ENCODE measurements at regions not wholly inside any gene's neighbourhood (a gene's known extent, or its start where the extent isn't known, plus 50 kb on each side); places are given as distances from the start of the nearest gene placed in this dataset.

DNA sequence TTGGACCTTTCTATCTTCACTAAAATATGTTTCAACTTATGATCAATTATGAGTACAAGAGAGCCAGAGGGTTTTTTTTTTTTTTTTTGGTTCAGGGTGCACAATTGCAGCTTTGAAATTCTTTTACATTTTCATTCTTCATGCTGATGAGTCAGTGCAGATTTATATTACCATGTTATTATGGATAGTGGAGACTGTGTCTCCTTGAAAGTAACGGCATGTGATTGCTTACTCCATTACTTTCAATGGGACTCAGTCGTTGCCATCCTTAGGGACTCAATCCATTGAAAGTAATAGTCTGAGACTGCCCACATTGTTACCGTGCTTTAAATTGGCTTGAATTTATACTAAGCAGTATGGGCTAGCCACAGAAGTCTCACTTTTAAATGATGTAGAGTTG is 286.5 kb upstream of the FANCL start:
- POLR2A ChIA-PET (ENCODE audit: partially characterized antibody), result no interaction called here
- intact Hi-C loops (cut with micrococcal nuclease), result no loop called here
- Mint-ChIP-seq H3K4me3 (no peak overlapping the region), H3K27ac (no peak overlapping the region), H3K36me3 (no peaks in the 10 kb centered on the region), H3K27me3 (no peaks in the 10 kb centered on the region), H3K4me1 (peaks cover 0 to 1% (median 0%) of the 10 kb centered on the region in 4 donors), H3K9me3 (no peaks in the 10 kb centered on the region)
- Histone ChIP-seq H3K27me3 (ENCODE audit: insufficient read depth, low read length) (no peaks in the 10 kb centered on the region), H3K9me3 (ENCODE audit: control insufficient read depth in 1 of 2, low read length in 2 of 2) (no peaks in the 10 kb centered on the region), H3K36me3 (ENCODE audit: insufficient read depth, low read length) (no peaks in the 10 kb centered on the region), H3K27ac (ENCODE audit: low read depth, low read length) (no peak overlapping the region), H3K4me3 (ENCODE audit: low read length in 2 of 2) (no peak overlapping the region), H3K4me1 (ENCODE audit: insufficient read depth, low read length) (no peaks in the 10 kb centered on the region)
- CTCF ChIA-PET (ENCODE audit: partially characterized antibody), result no interaction called here
- no peak for DNase-seq

DNA sequence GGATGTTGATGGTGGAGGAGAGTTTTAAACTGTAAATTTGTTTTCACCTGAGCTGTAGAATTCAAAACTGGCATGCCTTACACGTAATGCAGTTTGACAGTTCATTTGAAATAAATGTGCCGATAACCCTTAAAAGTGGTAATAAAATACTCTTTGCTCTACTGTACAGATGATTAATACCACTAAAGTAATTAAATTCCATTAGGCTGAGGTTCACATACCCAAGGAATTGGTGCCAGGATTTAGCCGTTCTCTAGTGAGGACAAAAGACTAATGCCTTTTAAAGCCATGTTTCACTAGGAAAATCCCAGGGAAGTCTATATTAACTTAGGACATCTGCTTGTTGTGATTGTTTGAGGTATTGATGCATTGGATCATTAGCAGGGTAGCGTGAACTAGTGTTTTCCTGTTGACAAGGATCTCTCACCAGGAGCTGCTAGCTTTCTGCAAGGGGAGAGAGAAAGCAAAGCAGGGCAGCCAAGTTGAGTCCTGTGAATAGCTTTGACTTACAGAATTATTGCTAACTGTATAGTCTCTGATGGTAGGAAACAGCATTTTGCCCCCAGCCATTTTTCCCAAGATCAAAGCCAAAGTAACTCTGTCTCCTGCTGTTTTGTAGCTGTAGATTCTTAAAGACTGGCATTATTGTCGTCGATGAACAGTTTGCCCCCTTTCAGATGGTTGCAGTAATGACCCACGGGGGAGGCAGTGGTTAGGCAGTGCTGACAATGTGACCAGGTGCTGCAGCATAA is 280.9 kb upstream of the FANCL start:
- intact Hi-C loops (cut with micrococcal nuclease), result no loop called here
- H3K4me1 Mint-ChIP-seq, result no peaks in the 10 kb centered on the region
- Histone ChIP-seq H3K9me3 (ENCODE audit: control insufficient read depth in 1 of 2, low read length in 2 of 2) (no peaks in the 10 kb centered on the region), H3K36me3 (ENCODE audit: insufficient read depth, low read length) (no peaks in the 10 kb centered on the region), H3K4me1 (ENCODE audit: insufficient read depth, low read length) (no peaks in the 10 kb centered on the region), H3K4me3 (ENCODE audit: low read length in 2 of 2) (no peak overlapping the region), H3K27ac (ENCODE audit: low read depth, low read length) (no peak overlapping the region), H3K27me3 (ENCODE audit: insufficient read depth, low read length) (no peaks in the 10 kb centered on the region)
- ChIA-PET CTCF (ENCODE audit: partially characterized antibody) (no interaction called here), POLR2A (ENCODE audit: partially characterized antibody) (no interaction called here)
- no peak overlapping the region for H3K27ac Mint-ChIP-seq
- no peaks in the 10 kb centered on the region for H3K27me3 Mint-ChIP-seq
- peaks cover 0 to 1% (median 0%) of the 10 kb centered on the region in 8 donors for H3K9me3 Mint-ChIP-seq
- no peak overlapping the region for H3K4me3 Mint-ChIP-seq
- no peak for DNase-seq
- no peaks in the 10 kb centered on the region for H3K36me3 Mint-ChIP-seq

DNA sequence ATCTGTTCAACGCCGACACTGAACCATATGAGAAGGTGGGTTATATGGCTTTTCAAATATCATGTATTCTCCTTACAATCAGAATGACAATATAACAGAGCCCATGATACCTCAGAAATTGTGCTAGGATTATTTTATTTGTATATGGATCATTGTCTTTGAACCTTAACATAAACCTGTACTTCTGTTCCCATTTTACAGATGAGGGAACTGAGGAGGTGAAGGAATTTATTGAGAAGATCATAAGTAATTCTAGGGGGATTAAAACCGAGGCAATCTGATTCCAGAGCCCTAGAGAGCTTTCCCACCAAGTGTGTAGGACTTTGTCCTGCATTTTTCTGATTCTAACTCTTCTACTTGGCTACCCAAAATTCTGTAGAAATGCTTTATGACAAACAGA is 279.8 kb upstream of the FANCL start:
- Histone ChIP-seq H3K4me1 (ENCODE audit: insufficient read depth, low read length) (no peaks in the 10 kb centered on the region), H3K4me3 (ENCODE audit: low read length in 2 of 2) (no peak overlapping the region), H3K27ac (ENCODE audit: low read depth, low read length) (no peak overlapping the region), H3K36me3 (ENCODE audit: insufficient read depth, low read length) (no peaks in the 10 kb centered on the region), H3K27me3 (ENCODE audit: insufficient read depth, low read length) (no peaks in the 10 kb centered on the region), H3K9me3 (ENCODE audit: control insufficient read depth in 1 of 2, low read length in 2 of 2) (no peaks in the 10 kb centered on the region)
- H3K9me3 Mint-ChIP-seq, result peaks cover 0 to 1% (median 0%) of the 10 kb centered on the region in 8 donors
- DNase-seq, result no peak
- H3K4me3 Mint-ChIP-seq, result no peak overlapping the region
- ChIA-PET POLR2A (ENCODE audit: partially characterized antibody) (no interaction called here), CTCF (ENCODE audit: partially characterized antibody) (no interaction called here)
- H3K27ac Mint-ChIP-seq, result no peak overlapping the region
- no peaks in the 10 kb centered on the region for H3K36me3 Mint-ChIP-seq
- H3K27me3 Mint-ChIP-seq, result no peaks in the 10 kb centered on the region
- no peaks in the 10 kb centered on the region for H3K4me1 Mint-ChIP-seq
- intact Hi-C loops (cut with micrococcal nuclease), result no loop called here

DNA sequence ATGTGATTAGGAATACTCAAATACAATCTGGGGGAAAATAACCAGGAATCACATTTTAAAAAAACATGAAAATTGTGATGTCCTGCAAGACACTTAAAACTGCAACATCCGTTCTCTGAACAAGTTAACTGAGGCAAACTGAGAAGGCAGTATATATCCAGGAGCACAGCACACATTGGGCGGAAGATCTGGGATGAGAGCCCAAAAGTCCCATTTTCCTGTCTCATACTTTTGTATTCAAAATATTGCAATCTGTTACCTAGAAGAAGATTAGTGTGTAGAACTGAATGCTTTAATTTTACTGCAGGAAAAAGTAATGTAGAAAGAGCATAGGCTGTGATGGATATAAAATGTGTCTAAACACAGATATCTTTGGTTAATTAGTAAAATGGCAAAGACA is 276.8 kb upstream of the FANCL start:
- H3K36me3 Mint-ChIP-seq, result no peaks in the 10 kb centered on the region
- no peak overlapping the region for H3K27ac Mint-ChIP-seq
- H3K9me3 ChIP-seq (ENCODE audit: control insufficient read depth in 1 of 2, low read length in 2 of 2), result no peaks in the 10 kb centered on the region
- H3K4me1 Mint-ChIP-seq, result no peaks in the 10 kb centered on the region
- H3K27me3 ChIP-seq (ENCODE audit: insufficient read depth, low read length), result no peaks in the 10 kb centered on the region
- H3K36me3 ChIP-seq (ENCODE audit: insufficient read depth, low read length), result no peaks in the 10 kb centered on the region
- H3K4me3 ChIP-seq (ENCODE audit: low read length in 2 of 2), result no peak overlapping the region
- no peak overlapping the region for H3K4me3 Mint-ChIP-seq
- DNase-seq, result no peak
- no peaks in the 10 kb centered on the region for H3K27me3 Mint-ChIP-seq
- CTCF ChIA-PET (ENCODE audit: partially characterized antibody), result no interaction called here
- peaks cover 0 to 1% (median 0%) of the 10 kb centered on the region in 8 donors for H3K9me3 Mint-ChIP-seq
- H3K4me1 ChIP-seq (ENCODE audit: insufficient read depth, low read length), result no peaks in the 10 kb centered on the region
- intact Hi-C loops (cut with micrococcal nuclease), result no loop called here
- no peak overlapping the region for H3K27ac ChIP-seq (ENCODE audit: low read depth, low read length)
- POLR2A ChIA-PET (ENCODE audit: partially characterized antibody), result no interaction called here

DNA sequence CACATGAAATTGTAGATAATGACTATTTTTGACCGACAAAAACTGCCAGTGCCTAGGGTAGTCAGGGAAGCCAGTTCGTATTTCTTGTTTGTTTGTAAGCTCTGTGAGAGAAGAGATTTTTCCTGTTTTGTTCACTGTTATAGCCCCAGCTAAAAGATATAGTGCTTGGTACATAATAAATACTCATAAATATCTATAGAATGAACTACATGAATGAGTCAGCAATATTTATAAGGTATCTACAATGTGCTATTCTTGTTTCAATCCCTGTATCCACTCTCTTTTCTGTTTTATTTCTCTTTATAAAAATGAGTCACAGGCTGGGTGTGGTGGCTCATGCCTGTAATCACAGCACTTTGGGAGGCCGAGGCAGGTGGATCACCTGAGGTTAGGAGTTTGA is 275.6 kb upstream of the FANCL start:
- POLR2A ChIA-PET (ENCODE audit: partially characterized antibody), result interaction anchor here (0.6 kb wide), 1 partner anchor 675 kb away, joined by 4 read pairs; no protein-coding TSS in a partner anchor

DNA sequence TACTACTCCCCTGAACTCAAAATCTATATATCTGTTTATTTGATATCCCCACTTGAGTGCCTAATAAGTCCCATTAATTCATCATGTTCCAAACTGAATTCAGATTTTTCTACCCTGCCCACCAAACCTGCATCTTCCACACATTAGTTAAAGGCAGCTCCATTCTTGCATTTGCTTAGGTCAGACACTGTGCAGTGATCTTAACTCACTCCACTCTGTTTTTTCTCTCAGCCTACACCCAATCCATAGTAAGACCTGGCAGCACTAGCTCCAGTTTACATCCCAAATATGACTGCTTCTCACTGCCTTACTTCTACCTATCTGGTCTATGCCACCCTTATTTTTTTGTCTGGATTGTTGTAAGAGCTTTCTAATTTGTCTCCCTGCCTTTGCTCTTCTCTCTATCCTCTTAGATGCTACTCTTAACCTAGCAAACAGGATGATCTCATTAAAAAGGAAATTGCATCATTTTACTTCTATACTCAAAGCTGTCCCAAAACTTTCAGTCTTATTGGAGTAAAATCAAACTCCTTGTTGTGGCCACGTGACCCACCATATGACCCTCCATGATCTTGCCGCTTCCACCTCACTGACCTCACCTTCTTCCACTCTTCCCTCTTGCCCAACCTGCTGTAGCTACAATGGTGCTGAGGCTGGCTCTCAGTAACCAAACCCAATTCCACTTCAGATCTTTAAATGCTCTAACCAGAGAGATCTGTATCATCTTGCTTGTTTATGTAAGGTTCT is 274.9 kb upstream of the FANCL start:
- Histone ChIP-seq H3K4me1 (ENCODE audit: insufficient read depth, low read length) (no peaks in the 10 kb centered on the region), H3K9me3 (ENCODE audit: control insufficient read depth in 1 of 2, low read length in 2 of 2) (no peaks in the 10 kb centered on the region), H3K27ac (ENCODE audit: low read depth, low read length) (no peak overlapping the region), H3K4me3 (ENCODE audit: low read length in 2 of 2) (no peak overlapping the region), H3K36me3 (ENCODE audit: insufficient read depth, low read length) (no peaks in the 10 kb centered on the region), H3K27me3 (ENCODE audit: insufficient read depth, low read length) (no peaks in the 10 kb centered on the region)
- Mint-ChIP-seq H3K4me3 (no peak overlapping the region), H3K4me1 (no peaks in the 10 kb centered on the region), H3K27ac (no peak overlapping the region), H3K36me3 (no peaks in the 10 kb centered on the region), H3K9me3 (no peaks in the 10 kb centered on the region), H3K27me3 (no peaks in the 10 kb centered on the region)
- DNase-seq, result no peak
- CTCF ChIA-PET (ENCODE audit: partially characterized antibody), result no interaction called here
- intact Hi-C loops (cut with micrococcal nuclease), result no loop called here
- POLR2A ChIA-PET (ENCODE audit: partially characterized antibody), result no interaction called here

More for the DNA sequence above, 275.6 kb upstream of the FANCL start:
- H3K27me3 Mint-ChIP-seq, result no peaks in the 10 kb centered on the region
- no peak overlapping the region for H3K4me3 Mint-ChIP-seq
- Histone ChIP-seq H3K27ac (ENCODE audit: low read depth, low read length) (no peak overlapping the region), H3K4me3 (ENCODE audit: low read length in 2 of 2) (no peak overlapping the region), H3K36me3 (ENCODE audit: insufficient read depth, low read length) (no peaks in the 10 kb centered on the region), H3K4me1 (ENCODE audit: insufficient read depth, low read length) (no peaks in the 10 kb centered on the region), H3K27me3 (ENCODE audit: insufficient read depth, low read length) (no peaks in the 10 kb centered on the region), H3K9me3 (ENCODE audit: control insufficient read depth in 1 of 2, low read length in 2 of 2) (no peaks in the 10 kb centered on the region)
- H3K36me3 Mint-ChIP-seq, result no peaks in the 10 kb centered on the region
- no peaks in the 10 kb centered on the region for H3K9me3 Mint-ChIP-seq
- H3K27ac Mint-ChIP-seq, result no peak overlapping the region
- CTCF ChIA-PET (ENCODE audit: partially characterized antibody), result no interaction called here
- H3K4me1 Mint-ChIP-seq, result no peaks in the 10 kb centered on the region
- intact Hi-C loops (cut with micrococcal nuclease), result no loop called here
- DNase-seq, result no peak

DNA sequence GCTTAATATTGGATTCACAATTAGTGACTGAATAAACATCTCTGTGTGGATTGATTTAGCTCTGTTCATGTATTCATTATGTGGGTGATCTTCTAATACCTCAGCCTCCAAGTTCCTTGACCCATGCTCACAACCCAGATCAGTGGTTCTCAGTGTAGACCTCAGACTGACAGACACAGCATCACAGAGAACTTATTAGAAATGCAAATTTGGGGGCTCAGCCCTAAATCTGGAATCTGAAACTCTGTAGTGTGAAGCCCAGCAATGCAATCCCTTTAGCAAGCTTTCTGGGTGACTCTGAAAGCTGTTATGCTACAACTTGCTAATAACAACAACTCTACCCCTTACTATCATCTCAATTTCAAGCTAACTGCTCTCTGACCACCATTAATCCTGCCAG is 273.1 kb upstream of the FANCL start:
- no peak for DNase-seq
- Mint-ChIP-seq H3K4me3 (no peak overlapping the region), H3K27ac (no peak overlapping the region), H3K9me3 (no peaks in the 10 kb centered on the region), H3K27me3 (peaks cover 0 to 3% of the 10 kb centered on the region in 2 donors), H3K36me3 (no peaks in the 10 kb centered on the region), H3K4me1 (no peaks in the 10 kb centered on the region)
- no peak overlapping the region for H3K27ac ChIP-seq (ENCODE audit: low read depth, low read length)
- H3K9me3 ChIP-seq (ENCODE audit: control insufficient read depth in 1 of 2, low read length in 2 of 2), result no peaks in the 10 kb centered on the region
- no peaks in the 10 kb centered on the region for H3K27me3 ChIP-seq (ENCODE audit: insufficient read depth, low read length)
- intact Hi-C loops (cut with micrococcal nuclease), result no loop called here
- no peaks in the 10 kb centered on the region for H3K36me3 ChIP-seq (ENCODE audit: insufficient read depth, low read length)
- CTCF ChIA-PET (ENCODE audit: partially characterized antibody), result no interaction called here
- POLR2A ChIA-PET (ENCODE audit: partially characterized antibody), result no interaction called here
- no peak overlapping the region for H3K4me3 ChIP-seq (ENCODE audit: low read length in 2 of 2)
- H3K4me1 ChIP-seq (ENCODE audit: insufficient read depth, low read length), result no peaks in the 10 kb centered on the region
